HG03378 (cell line): ENCODE measurements at regions not wholly inside any gene's neighbourhood (a gene's known extent, or its start where the extent isn't known, plus 50 kb on each side); places are given as distances from the start of the nearest gene placed in this dataset.

Source experiments
- ATAC-seq: cut with Tn5 transposase; IDR thresholded peaks from one replicate; pipeline ENCODE4 v1.9.1; 2021; ENCODE audit warnings: mild to moderate bottlenecking, moderate library complexity; ENCODE audit not compliant: unreplicated experiment

GRCh38 chr17:77439189-77440018 lies 298.6 kb downstream of the SEC14L1 start:
- ATAC-seq: no peak

- ATAC-seq: no peak
Measured at GRCh38 chr17:77440560-77440981, 299.8 kb downstream of the SEC14L1 start.

- peak; percentile 58 for ATAC-seq
Measured at GRCh38 chr17:77441130-77441920, 300.6 kb downstream of the SEC14L1 start.

- no peak for ATAC-seq
Measured at GRCh38 chr17:77441940-77442339, 301.2 kb downstream of the SEC14L1 start.

GRCh38 chr17:77442976-77443747 lies 302.4 kb downstream of the SEC14L1 start:
- no peak for ATAC-seq

GRCh38 chr17:77443748-77444260 lies 303.0 kb downstream of the SEC14L1 start:
- ATAC-seq: no peak

- peak; percentile 18 for ATAC-seq
Measured at GRCh38 chr17:77444628-77444983, 303.8 kb downstream of the SEC14L1 start.

DNA sequence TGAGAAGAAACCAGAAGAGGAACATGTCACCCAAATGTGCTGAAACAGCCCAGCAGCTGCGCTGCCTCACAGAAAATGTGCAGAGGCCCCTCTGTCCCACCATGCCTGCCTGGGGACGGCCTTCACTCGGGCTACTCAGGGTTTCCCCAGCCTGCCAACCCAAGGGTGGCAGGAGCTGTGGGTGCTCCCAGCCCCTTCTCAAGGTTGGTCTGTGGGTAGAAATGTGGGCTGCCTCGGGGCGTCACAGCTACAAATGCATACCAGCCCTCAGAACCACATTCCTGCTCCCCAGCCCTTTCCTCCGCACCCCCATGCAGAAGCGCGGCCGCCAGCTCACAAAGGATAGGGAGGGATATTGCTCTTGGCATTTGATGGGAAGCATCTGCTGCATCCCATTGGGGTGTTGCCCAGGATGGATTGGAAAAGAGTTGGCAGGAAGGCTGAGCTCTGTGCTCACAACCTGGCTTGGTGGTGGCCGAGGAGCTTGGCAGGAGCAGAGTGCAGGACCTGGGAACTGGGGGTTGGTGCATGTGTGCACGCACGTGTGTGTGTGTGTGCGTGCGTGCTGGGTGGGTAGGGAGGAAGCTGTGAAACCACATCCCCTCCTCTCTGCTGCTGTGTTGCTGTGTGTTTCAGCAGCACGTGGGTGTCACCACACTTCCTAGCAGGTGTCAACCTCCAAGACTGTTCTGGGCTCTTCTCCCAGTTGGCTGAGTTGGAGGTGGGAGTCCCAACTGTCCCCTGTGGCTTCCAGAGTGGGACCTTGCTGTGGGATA lies 304.4 kb downstream of the SEC14L1 start:
- peak; percentile 30 for ATAC-seq

DNA sequence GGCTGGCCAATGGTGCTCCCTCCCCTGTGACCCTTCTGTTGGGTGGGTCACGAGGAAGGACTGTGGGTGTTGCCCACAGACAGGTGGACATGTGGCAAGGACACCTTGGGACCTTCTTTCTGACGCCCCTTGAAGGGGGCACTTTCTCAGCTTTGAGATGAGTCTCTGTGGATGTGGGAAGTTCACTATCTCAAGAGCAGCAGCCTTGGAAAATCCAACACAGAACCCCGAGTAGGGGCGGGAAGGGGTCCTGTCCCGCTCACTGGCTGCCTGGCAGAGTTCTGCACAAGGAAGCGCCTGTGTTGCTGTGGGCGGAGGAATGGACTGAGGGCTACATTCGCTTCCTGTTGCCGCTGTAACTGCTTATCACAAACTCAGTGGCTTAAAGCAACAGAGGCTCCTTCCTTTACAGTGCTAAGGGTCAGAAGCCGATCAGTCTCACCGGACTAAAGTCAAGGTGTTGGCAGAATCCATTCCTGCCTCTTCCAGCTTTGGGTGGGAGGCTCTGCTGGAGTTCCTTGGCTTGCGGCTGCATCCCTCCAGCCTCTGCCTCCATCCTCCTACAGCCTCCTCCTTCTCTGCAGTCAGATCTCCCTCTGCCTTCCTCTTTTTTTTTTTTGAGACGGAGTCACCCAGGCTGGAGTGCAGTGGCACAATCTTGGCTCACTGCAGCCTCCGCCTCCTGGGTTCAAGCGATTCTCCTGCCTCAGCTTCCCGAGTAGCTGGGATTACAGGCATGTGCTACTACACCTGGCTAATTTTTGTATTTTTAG lies 305.2 kb downstream of the SEC14L1 start:
- peak; percentile 18 for ATAC-seq

- no peak for ATAC-seq
Measured at GRCh38 chr17:77446940-77447634, 306.3 kb downstream of the SEC14L1 start.

DNA sequence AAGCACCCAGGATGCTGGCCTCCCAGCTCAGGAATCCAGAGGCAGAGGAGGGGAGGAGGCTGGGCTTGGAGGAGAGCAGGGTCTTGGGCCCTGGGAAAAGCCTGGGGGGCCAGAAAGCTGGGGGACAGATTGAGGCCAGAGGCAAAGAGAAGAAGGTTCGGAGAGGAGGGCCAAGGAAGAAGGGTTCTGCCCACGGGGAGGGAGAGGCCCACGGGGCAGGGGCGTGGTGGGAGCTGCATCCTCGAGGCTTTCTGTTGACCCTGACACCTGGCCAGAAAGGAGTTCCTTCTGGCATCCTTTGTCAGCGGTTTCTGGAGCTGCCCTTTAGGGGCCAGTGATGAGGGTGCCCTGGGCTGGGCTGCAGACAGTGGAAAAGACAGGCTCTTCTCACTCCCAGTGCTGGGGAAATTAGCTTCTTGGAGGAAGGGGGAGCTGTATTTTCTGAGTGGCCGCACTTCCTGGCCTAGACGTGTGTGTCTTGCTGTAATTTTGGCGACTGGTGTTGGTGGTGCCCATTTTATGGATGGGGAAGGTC lies 308.7 kb downstream of the SEC14L1 start:
- ATAC-seq: no peak

- no peak for ATAC-seq
Measured at GRCh38 chr17:77449908-77450741, 309.4 kb downstream of the SEC14L1 start.

DNA sequence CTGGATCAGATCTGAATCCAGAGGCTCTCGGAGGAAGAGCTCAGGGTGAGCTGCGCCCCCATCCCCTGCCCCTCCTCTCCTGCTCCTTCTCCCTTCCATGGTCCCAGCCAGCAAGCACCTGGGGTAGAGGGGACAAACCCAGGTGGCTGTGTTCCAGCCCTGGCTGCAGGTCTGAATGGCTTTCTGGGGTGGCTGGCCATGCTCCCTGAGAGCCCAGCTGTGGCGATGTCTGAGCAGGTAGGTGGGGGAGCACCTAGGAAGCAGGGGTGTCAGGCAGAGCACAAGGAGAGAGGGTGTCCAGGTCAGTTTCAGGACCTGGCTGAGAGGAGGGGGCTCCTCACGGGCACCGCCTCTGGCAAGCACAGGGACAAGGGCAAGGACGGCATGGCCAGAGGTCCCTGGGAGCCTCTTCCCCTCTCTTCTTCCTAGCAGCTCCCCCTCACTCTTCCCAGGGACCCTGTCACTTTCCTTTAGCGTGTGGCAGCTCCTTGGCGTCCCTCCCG lies 310.0 kb downstream of the SEC14L1 start:
- ATAC-seq: no peak

DNA sequence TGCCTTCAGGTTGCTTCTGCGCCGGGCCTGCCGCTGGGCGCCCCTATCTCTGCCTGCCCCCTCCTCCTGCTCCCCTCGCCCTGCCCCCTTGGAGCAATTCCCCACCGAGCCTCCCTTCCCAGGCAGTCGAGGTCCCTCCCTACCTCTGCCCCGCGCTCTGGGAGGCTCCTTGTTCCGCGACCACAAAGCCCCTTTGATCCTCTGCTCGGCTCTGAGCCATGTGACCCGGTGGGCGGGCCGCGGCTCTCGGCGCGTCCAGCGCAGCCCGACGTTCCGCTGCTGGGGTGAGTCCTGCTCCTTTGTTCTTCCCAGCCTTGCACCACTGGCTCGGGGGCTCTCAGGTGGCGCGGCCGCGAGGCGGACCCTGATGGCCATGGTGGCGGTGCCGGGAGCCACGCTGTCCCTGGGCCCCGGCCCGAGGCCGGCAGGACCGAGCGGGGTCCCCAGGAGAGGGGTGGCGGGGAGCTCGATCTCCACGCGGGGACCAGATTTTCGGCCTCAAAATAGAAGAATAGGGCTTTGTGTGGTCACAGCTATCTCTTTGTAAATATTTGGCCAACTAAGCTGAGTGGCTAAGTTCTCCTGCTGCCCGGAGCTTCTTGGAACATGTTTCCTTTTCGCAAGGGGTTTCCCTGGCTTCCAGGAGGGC lies 310.6 kb downstream of the SEC14L1 start:
- ATAC-seq: no peak

DNA sequence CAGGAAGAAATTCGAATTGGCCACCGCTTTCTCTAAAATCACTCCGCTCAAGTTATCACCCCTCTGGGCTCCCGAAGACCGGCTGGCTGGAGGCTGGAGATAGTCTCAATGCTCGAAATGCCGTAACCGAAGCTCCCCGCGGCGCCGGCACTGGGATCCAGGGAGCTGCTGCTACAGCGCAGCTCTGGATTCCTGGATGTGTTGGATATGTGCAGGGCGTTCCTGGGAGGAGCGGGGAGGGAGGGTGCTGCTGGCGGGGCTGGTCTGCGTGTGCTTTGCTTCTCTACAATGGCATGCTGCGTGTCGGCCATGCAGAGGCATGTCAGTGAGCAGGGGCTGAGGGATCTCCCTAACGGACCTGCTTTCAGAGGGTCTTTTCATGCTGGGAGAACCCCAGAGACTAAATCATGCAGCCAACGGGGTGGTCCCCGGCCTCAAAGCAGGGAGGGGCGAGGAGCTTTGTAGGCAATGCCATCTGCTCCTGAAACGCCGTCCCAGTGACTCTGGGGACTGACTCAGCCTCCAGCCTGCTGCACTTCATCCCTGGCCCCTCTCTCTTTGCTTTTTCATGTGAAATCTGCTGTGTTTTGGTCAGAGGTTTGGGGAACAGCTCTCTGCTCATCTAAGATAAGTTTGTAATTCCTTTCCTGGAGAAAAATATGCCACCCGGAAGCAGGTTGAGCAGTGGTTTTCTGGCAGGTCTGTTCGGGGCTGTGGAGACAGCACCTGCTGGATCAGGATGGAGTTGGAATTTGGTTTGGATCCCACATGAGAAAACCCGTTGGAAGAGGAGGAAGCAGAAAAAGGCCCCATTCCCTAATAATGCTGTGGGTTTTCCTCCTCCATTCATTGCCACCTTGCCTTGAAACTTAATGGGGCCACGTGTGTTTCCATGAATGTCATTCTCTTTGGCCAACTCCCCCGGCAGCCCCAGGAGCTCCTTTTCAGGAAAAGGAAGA lies 311.4 kb downstream of the SEC14L1 start:
- no peak for ATAC-seq

DNA sequence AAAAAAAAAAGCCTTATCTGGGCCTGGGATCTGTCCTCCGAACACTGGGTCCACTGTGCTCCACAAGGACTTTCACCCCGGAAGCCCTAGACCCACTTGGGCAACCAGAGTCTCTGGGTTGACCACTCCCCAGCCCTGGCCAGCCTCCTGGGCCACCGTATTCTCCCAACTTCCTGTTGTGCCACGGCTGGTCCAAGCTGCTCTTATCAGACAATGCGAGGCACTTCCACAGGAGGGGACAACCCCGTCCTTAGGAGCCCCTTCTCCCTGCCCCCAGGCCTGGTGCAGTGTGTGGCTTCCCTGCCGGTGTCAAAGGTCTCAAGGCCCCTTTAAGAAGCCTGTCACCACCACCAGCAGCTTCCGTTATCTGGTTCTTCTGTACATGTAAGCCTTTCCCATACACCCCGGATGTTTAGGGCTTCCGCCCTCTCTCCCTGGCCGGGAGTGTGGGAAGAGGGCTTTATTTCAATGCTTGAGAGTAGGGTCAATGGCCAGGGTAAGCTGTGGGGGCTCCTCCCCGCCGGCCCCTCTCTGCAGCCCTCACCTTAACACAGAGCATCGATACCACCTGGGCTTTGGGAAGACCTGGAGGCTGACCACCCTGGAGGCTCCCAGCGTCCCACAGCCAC lies 313.0 kb downstream of the SEC14L1 start:
- no peak for ATAC-seq
